NB4 (cell line): ENCODE measurements at regions not wholly inside any gene's neighbourhood (a gene's known extent, or its start where the extent isn't known, plus 50 kb on each side); places are given as distances from the start of the nearest gene placed in this dataset.

ENCODE experiments used
- DNase-seq: peaks from one replicate; pipeline ENCODE4 v3.0.0; 2010; ENCODE audit warnings: low read depth
- H3K4me3 ChIP-seq: one replicate; pipeline ENCODE4 v1.5.1; 2011; ENCODE audit warnings: mild to moderate bottlenecking, low read depth, low read length, moderate library complexity
- MYC ChIP-seq: IDR thresholded peaks from 2 replicates; pipeline ENCODE4 v1.6.1; 2011; ENCODE audit warnings: low read depth, low read length
- POLR2A ChIP-seq: IDR thresholded peaks from 2 replicates; pipeline ENCODE4 v1.6.1; 2011; ENCODE audit warnings: mild to moderate bottlenecking; ENCODE audit not compliant: insufficient read length; ENCODE audit errors: extremely low read depth
- TF ChIP-seq, protein P1 (sequence below): IDR thresholded peaks from one replicate; pipeline ENCODE4 v1.5.1; 2012; ENCODE audit warnings: low read depth, low read length
- TF ChIP-seq, protein P2 (sequence below): IDR thresholded peaks from 2 replicates; pipeline ENCODE4 v1.6.1; 2011; ENCODE audit warnings: low read depth, low read length

DNA sequence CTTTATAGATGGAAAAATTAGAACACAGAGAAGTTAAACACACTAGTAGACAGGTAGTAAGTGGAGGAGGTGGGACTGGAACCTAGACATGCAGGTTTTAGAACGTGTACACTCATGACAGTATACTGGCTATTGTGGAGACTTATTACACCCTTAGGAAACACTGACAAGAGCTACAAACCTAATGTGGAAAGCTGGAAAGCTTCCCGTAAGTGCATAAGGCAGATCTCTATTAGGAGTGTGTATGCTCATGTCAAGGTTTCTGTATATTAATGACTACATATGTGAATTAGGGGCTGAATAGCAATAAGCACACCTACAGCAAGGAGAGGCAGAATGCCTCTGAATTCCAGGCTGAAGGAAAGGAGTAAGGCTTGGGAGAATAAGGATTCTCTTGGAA, 82.6 kb upstream of the SLC24A5 start:
- no peak for TF ChIP-seq MYC
- DNase-seq = no peak
- H3K4me3 ChIP-seq = no peak overlapping the region

DNA sequence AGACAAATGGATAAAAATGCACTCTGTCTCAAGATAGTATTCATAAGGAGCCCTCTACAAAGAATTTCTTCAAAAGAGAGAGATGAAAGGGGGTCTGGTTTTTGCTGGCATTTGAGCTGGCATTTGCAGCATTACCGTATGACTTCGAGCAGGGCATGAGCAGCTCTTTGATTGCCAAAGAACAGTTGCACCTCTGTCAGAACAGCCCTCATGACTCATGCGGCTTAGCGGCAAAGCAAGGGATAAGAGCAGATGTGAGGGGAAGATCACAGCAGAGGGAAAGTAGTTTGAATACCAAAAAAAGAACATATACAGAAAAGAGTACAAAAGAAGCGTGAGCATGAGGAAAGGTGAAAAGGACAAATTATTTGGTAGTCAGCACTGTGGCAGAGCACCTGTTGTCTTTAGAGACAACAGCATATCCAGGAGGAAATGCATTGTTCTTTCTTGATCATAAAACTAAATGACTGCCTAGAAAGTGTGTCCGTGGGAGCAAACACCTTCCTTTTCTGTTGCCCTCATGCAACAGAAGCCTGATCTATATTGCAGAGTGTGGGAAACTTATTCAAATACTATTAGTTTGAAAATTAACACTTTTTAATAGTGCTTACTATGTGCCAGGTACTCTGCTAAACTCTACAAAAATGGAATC, 80.5 kb upstream of the SLC24A5 start:
- TF ChIP-seq POLR2A (no peak), MYC (no peak)
- TF ChIP-seq, protein P1, sequence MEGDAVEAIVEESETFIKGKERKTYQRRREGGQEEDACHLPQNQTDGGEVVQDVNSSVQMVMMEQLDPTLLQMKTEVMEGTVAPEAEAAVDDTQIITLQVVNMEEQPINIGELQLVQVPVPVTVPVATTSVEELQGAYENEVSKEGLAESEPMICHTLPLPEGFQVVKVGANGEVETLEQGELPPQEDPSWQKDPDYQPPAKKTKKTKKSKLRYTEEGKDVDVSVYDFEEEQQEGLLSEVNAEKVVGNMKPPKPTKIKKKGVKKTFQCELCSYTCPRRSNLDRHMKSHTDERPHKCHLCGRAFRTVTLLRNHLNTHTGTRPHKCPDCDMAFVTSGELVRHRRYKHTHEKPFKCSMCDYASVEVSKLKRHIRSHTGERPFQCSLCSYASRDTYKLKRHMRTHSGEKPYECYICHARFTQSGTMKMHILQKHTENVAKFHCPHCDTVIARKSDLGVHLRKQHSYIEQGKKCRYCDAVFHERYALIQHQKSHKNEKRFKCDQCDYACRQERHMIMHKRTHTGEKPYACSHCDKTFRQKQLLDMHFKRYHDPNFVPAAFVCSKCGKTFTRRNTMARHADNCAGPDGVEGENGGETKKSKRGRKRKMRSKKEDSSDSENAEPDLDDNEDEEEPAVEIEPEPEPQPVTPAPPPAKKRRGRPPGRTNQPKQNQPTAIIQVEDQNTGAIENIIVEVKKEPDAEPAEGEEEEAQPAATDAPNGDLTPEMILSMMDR = no peak
- TF ChIP-seq, protein P2, sequence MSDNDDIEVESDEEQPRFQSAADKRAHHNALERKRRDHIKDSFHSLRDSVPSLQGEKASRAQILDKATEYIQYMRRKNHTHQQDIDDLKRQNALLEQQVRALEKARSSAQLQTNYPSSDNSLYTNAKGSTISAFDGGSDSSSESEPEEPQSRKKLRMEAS = no peak
- DNase-seq = no peak
- no peak overlapping the region for H3K4me3 ChIP-seq

DNA sequence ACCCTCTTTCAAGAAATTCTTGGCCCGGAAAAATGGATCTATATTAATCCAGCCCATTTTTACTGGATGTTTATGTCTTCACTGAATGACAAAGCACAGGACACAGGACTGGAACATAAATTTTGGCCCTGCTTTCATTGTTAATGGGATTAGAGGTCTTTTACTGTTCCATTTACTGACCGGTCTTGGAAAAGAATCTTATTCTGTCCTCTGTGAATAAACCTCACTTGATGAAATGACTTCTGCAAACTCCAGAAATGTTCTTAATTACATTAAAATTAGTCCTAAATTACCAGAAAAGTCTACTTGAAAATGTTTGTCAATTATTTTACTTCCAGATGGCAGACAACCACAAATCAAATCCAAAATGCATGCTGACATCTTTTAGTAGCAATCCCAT, 79.3 kb upstream of the SLC24A5 start:
- TF ChIP-seq, protein P1 = no peak
- TF ChIP-seq POLR2A (no peak), MYC (no peak)
- TF ChIP-seq, protein P2 = no peak
- H3K4me3 ChIP-seq = no peak overlapping the region

DNA sequence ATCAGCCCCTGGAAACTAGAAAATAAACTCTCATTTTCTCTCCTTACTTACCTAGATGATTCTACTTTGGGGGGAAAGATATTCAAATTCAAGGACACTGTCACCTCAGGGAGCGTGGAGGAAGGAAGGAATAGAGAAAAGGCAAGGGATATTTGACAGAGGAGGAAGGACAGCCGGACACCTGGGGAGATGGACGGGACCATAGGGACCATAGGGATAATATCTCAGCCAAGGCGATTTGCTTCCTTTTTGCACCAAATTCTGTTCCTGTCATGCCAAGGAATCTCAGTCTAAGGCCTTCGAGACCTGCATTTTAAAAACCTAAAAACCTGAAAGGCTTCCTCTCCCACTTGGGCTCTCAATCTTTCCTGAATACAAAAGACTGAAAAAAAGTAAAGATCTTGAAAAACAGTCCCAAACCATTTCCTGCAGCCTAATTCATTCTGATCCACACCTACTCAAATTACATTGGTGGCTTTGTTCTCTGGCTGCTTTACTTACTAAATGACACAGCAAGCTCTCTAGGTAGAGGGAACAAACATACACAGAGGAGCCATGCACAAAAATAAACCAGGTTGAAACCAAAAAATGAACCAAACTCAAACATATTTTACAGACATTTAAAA, 73.9 kb upstream of the SLC24A5 start:
- TF ChIP-seq POLR2A (no peak), MYC (no peak)
- TF ChIP-seq, protein P1 = no peak
- TF ChIP-seq, protein P2 = no peak
- no peak for DNase-seq

More for the DNA sequence above, 79.3 kb upstream of the SLC24A5 start:
- DNase-seq = no peak

DNA sequence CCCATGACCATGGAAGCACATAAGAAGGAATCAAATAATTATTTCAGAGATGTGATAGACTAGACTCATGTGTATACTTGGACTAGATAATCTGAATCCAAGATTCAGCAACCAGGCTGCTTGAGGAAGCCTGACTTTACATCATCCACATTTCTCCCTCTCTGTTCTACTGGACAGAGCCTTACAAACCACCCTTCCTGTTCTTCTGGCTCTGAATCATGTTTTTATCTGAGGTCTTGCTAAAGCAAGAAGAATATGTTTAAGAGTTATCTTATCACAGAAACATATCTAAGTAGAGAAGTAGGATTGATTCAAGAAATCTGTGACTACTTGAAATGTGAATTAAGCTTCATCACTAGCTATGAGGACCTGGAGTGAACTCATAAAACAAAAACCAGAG, 71.1 kb upstream of the SLC24A5 start:
- TF ChIP-seq MYC (no peak), POLR2A (no peak)
- TF ChIP-seq, protein P2 = no peak
- TF ChIP-seq, protein P1 = no peak
- no peak overlapping the region for H3K4me3 ChIP-seq
- DNase-seq = no peak

More for the DNA sequence above, 73.9 kb upstream of the SLC24A5 start:
- no peak overlapping the region for H3K4me3 ChIP-seq

DNA sequence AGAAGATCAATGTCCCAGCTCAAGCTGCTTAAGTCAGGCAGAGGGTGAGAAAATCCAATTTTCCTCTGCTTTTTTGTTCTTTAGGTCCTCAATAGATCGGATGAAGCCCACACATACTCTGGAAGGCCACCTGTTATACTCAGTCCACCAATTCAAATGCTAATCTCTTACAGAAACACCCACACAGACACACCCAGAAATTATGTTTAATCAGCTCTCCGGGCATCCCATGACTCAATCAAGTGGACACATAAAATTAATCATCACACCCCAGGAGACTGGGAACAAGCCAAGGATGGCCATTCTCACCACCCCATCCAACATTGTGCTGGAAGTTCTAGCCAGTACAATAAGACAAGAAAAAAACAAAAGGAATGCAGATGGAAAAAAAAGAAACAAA, 67.8 kb upstream of the SLC24A5 start:
- no peak for DNase-seq
- no peak overlapping the region for H3K4me3 ChIP-seq
- TF ChIP-seq MYC (no peak), POLR2A (no peak)
- TF ChIP-seq, protein P1 = no peak
- TF ChIP-seq, protein P2 = no peak
